Astrocyte (in vitro differentiated cells and primary cell): ENCODE measurements at regions not wholly inside any gene's neighbourhood (a gene's known extent, or its start where the extent isn't known, plus 50 kb on each side); places are given as distances from the start of the nearest gene placed in this dataset.

ENCODE experiments used
- DNase-seq: peaks from one replicate; pipeline ENCODE4 v3.0.0-alpha.2; 2010; ENCODE audit warnings: low read depth
- FAIRE-seq: peaks from 2 replicates; lab custom pipeline; 2011; peaks lifted over from hg19 to GRCh38; lab: Jason Lieb, UNC
- H2AFZ ChIP-seq: 2 replicates; pipeline ENCODE4 v1.6.0; 2012; ENCODE audit warnings: low read depth, low read length, inconsistent platforms
- H3K27ac ChIP-seq: 2 replicates; pipeline ENCODE4 v1.5.1; 2011; ENCODE audit warnings: low read depth, low read length, inconsistent platforms
- H3K27me3 ChIP-seq: 2 replicates; pipeline ENCODE4 v1.6.0; 2011; ENCODE audit warnings: low read length, inconsistent platforms; ENCODE audit not compliant: insufficient read depth
- H3K36me3 ChIP-seq: 2 replicates; pipeline ENCODE4 v1.5.1; 2011; ENCODE audit warnings: low read length, inconsistent platforms; ENCODE audit not compliant: insufficient read depth
- H3K4me1 ChIP-seq: 2 replicates; pipeline ENCODE4 v1.5.1; 2011; ENCODE audit warnings: low read length, inconsistent platforms; ENCODE audit not compliant: insufficient read depth
- H3K4me2 ChIP-seq: 2 replicates; pipeline ENCODE4 v1.6.0; 2012; ENCODE audit warnings: low read length, inconsistent platforms
- H3K4me3 ChIP-seq: 2 replicates; pipeline ENCODE4 v1.5.1; 2011; ENCODE audit warnings: low read depth, mild to moderate bottlenecking, low read length, inconsistent platforms; ENCODE audit not compliant: insufficient read depth
- H3K79me2 ChIP-seq: 2 replicates; pipeline ENCODE4 v1.6.0; 2012; ENCODE audit warnings: mild to moderate bottlenecking, low read length, inconsistent platforms; ENCODE audit not compliant: insufficient read depth
- H3K9ac ChIP-seq: 2 replicates; pipeline ENCODE4 v1.6.0; 2012; ENCODE audit warnings: mild to moderate bottlenecking, low read length, inconsistent platforms
- H3K9me3 ChIP-seq: 2 replicates; pipeline ENCODE4 v1.5.1; 2012; ENCODE audit warnings: low read depth, mild to moderate bottlenecking, low read length, inconsistent platforms; ENCODE audit not compliant: insufficient read depth
- H4K20me1 ChIP-seq: 2 replicates; pipeline ENCODE4 v1.6.0; 2012; ENCODE audit warnings: low read length, inconsistent platforms; ENCODE audit not compliant: insufficient read depth
- H3K27ac Mint-ChIP-seq: one replicate; pipeline ENCODE4 v1.8.0; 2021; ENCODE audit warnings: mild to moderate bottlenecking, mixed read lengths; ENCODE audit not compliant: unreplicated experiment
- H3K27me3 Mint-ChIP-seq: one replicate; pipeline ENCODE4 v1.8.0; 2021; ENCODE audit warnings: low read depth, mixed read lengths; ENCODE audit not compliant: unreplicated experiment
- H3K36me3 Mint-ChIP-seq: one replicate; pipeline ENCODE4 v1.8.0; 2021; ENCODE audit warnings: low read depth, mixed read lengths; ENCODE audit not compliant: unreplicated experiment
- H3K4me1 Mint-ChIP-seq: one replicate; pipeline ENCODE4 v1.8.0; 2021; ENCODE audit warnings: low read depth, mixed read lengths; ENCODE audit not compliant: unreplicated experiment
- H3K4me3 Mint-ChIP-seq: one replicate; pipeline ENCODE4 v1.8.0; 2021; ENCODE audit warnings: mild to moderate bottlenecking, moderate library complexity, mixed read lengths; ENCODE audit not compliant: unreplicated experiment
- H3K9me3 Mint-ChIP-seq: one replicate; pipeline ENCODE4 v1.8.0; 2021; ENCODE audit warnings: mild to moderate bottlenecking, mixed read lengths; ENCODE audit not compliant: unreplicated experiment
- EZH2 ChIP-seq: IDR thresholded peaks from 2 replicates; pipeline ENCODE4 v1.6.1; 2012; ENCODE audit warnings: mild to moderate bottlenecking, low read length, inconsistent platforms; ENCODE audit not compliant: insufficient read depth
- TF ChIP-seq, protein P1 (sequence below): IDR thresholded peaks from 2 replicates; pipeline ENCODE4 v1.5.1; 2011; ENCODE audit warnings: low read depth, mild to moderate bottlenecking, inconsistent platforms, low read length, moderate library complexity; ENCODE audit not compliant: insufficient read depth

DNA sequence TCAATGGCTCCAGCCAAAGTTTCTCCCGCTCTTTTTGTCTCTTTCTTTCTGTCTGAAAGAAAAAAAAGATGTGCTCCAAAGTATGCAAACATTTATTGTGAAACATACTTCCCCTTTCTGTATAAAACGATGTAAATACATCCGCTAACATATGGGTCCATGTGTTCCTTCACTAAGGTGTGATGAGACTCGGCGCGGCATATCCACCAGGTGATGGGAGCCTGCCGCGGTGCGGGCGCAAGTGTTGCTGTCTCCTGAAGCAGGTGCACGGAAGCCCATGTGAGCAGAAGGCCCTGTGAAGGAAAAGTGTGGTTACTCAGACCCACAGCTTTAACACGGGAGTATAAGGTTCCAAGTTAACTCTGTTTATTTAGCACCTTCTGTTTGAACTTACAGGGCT lies 466.6 kb upstream of the C1orf87 start:
- Mint-ChIP-seq H3K4me3 (no peak overlapping the region), H3K27me3 (no peaks in the 10 kb centered on the region), H3K27ac (no peak overlapping the region), H3K9me3 (peaks cover 2% of the 10 kb centered on the region), H3K36me3 (no peaks in the 10 kb centered on the region), H3K4me1 (no peaks in the 10 kb centered on the region)
- Histone ChIP-seq H3K9ac (no peak overlapping the region), H4K20me1 (no peaks in the 10 kb centered on the region), H3K4me1 (no peaks in the 10 kb centered on the region), H3K27me3 (no peaks in the 10 kb centered on the region), H3K36me3 (no peaks in the 10 kb centered on the region), H3K9me3 (no peaks in the 10 kb centered on the region), H3K27ac (no peak overlapping the region), H3K4me3 (no peak overlapping the region), H3K4me2 (no peak overlapping the region), H2AFZ (no peak overlapping the region), H3K79me2 (no peaks in the 10 kb centered on the region)
- TF ChIP-seq, protein P1, sequence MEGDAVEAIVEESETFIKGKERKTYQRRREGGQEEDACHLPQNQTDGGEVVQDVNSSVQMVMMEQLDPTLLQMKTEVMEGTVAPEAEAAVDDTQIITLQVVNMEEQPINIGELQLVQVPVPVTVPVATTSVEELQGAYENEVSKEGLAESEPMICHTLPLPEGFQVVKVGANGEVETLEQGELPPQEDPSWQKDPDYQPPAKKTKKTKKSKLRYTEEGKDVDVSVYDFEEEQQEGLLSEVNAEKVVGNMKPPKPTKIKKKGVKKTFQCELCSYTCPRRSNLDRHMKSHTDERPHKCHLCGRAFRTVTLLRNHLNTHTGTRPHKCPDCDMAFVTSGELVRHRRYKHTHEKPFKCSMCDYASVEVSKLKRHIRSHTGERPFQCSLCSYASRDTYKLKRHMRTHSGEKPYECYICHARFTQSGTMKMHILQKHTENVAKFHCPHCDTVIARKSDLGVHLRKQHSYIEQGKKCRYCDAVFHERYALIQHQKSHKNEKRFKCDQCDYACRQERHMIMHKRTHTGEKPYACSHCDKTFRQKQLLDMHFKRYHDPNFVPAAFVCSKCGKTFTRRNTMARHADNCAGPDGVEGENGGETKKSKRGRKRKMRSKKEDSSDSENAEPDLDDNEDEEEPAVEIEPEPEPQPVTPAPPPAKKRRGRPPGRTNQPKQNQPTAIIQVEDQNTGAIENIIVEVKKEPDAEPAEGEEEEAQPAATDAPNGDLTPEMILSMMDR = no peak
- TF ChIP-seq EZH2 = no peak
- DNase-seq = no peak
- FAIRE-seq = no peak

DNA sequence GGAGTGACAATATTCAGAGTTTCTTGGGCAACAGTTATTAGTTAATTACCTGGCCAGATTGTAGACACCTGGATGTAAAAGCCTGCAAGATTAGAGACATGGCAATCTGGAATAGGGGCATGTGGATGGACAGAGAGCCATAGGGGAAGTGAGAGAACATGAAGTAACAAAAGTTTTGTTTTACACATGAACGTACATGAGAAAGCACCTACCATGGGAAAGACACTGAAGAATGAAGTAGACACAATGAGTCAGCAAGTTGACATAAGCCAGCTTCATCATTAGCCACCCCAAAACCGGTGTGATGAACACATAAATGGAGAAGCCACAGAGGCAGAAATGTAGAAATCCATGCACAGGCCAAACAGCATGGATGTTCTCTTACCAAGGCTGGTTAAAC lies 462.1 kb upstream of the C1orf87 start:
- H3K4me1 ChIP-seq = no peaks in the 10 kb centered on the region
- H3K9ac ChIP-seq = no peak overlapping the region
- Mint-ChIP-seq H3K36me3 (no peaks in the 10 kb centered on the region), H3K27me3 (no peaks in the 10 kb centered on the region), H3K27ac (no peak overlapping the region), H3K9me3 (peaks cover 2% of the 10 kb centered on the region), H3K4me3 (no peak overlapping the region), H3K4me1 (no peaks in the 10 kb centered on the region)
- no peak overlapping the region for H3K4me2 ChIP-seq
- H4K20me1 ChIP-seq = no peaks in the 10 kb centered on the region
- no peak for FAIRE-seq
- no peak for DNase-seq
- H3K4me3 ChIP-seq = no peak overlapping the region
- H3K27me3 ChIP-seq = no peaks in the 10 kb centered on the region
- H3K9me3 ChIP-seq = no peaks in the 10 kb centered on the region
- no peak overlapping the region for H2AFZ ChIP-seq
- no peaks in the 10 kb centered on the region for H3K36me3 ChIP-seq
- no peaks in the 10 kb centered on the region for H3K79me2 ChIP-seq
- H3K27ac ChIP-seq = no peak overlapping the region
- TF ChIP-seq, protein P1 = no peak
- no peak for TF ChIP-seq EZH2

DNA sequence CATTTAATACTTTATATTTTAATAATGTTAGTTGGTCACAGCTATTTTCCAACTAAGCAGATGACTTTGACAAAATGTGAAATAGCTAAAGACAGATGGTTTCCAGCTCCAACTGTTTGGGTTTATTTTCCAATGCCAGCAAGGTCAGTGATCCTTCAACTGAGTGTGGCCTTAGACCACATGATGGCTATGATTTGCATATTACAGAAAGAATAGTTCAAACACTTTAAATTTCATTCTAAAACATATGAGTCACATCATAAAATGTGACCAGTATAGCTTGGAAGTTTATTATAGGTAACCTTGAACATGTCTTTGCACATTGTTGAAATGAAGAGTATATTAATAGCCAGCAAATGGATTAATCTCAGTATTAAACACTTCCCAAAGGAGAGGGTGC lies 454.0 kb upstream of the C1orf87 start:
- Histone ChIP-seq H3K9ac (no peak overlapping the region), H3K36me3 (no peaks in the 10 kb centered on the region), H3K4me1 (no peaks in the 10 kb centered on the region), H3K4me2 (no peak overlapping the region), H3K4me3 (no peak overlapping the region), H2AFZ (no peak overlapping the region), H3K79me2 (no peaks in the 10 kb centered on the region), H4K20me1 (no peaks in the 10 kb centered on the region), H3K27ac (no peak overlapping the region), H3K27me3 (no peaks in the 10 kb centered on the region), H3K9me3 (no peaks in the 10 kb centered on the region)
- FAIRE-seq (no peak), DNase-seq (no peak)
- no peaks in the 10 kb centered on the region for H3K9me3 Mint-ChIP-seq
- no peak overlapping the region for H3K27ac Mint-ChIP-seq
- no peak overlapping the region for H3K4me3 Mint-ChIP-seq
- TF ChIP-seq EZH2 = no peak
- TF ChIP-seq, protein P1 = no peak
- no peaks in the 10 kb centered on the region for H3K36me3 Mint-ChIP-seq
- no peaks in the 10 kb centered on the region for H3K27me3 Mint-ChIP-seq
- no peaks in the 10 kb centered on the region for H3K4me1 Mint-ChIP-seq
